CD4-positive, alpha-beta memory T cell (primary cell): ENCODE measurements at regions not wholly inside any gene's neighbourhood (a gene's known extent, or its start where the extent isn't known, plus 50 kb on each side); places are given as distances from the start of the nearest gene placed in this dataset.

ENCODE experiments used
- CTCF ChIA-PET: fragments of 350-600 bp; sonication (Branson Sonifier 250); formaldehyde crosslinking; loops from one replicate; lab custom pipeline; 2021; ENCODE audit warnings: inconsistent platforms; ENCODE audit not compliant: partially characterized antibody; lab: Charles Lee
- POLR2A ChIA-PET: fragments of 350-600 bp; sonication (Branson Sonifier 250); formaldehyde crosslinking; loops from one replicate; lab custom pipeline; 2021; ENCODE audit not compliant: partially characterized antibody; lab: Charles Lee
- DNase-seq, 5 donors: peaks; one replicate each; pipeline versions ENCODE4 v3.0.0 to v3.0.0-alpha.2; 2020 to 2022; ENCODE audit warnings: mixed read lengths in 1 of 5
- H3K27ac ChIP-seq: one replicate; pipeline ENCODE4 v1.7.0; 2013; ENCODE audit warnings: low read depth, low read length
- H3K27me3 ChIP-seq: 2 replicates; pipeline ENCODE4 v1.7.0; 2013; ENCODE audit warnings: mild to moderate bottlenecking, low read length, moderate library complexity; ENCODE audit not compliant: insufficient read depth
- H3K36me3 ChIP-seq: 2 replicates; pipeline ENCODE4 v1.7.0; 2013; ENCODE audit warnings: mild to moderate bottlenecking, low read length, moderate library complexity; ENCODE audit not compliant: insufficient read depth
- H3K4me1 ChIP-seq: 2 replicates; pipeline ENCODE4 v1.7.0; 2013; ENCODE audit warnings: mild to moderate bottlenecking, low read length, moderate library complexity; ENCODE audit not compliant: insufficient read depth
- H3K4me3 ChIP-seq, 2 donors: one replicate each; pipeline ENCODE4 v1.7.0; 2013; ENCODE audit warnings: low read length in 2 of 2, mild to moderate bottlenecking in 1 of 2
- H3K9me3 ChIP-seq, 2 donors: one replicate each; pipeline ENCODE4 v1.7.0; 2013; ENCODE audit warnings: low read length in 2 of 2, control low read depth in 1 of 2; ENCODE audit not compliant: control insufficient read depth in 1 of 2
- H3K27ac Mint-ChIP-seq, 7 donors: one replicate each; pipeline ENCODE4 v1.8.0; 2020 to 2021; ENCODE audit warnings: mixed read lengths in 7 of 7, mild to moderate bottlenecking in 6 of 7, inconsistent platforms in 3 of 7, moderate library complexity in 3 of 7
- H3K27me3 Mint-ChIP-seq, 2 donors: one replicate each; pipeline ENCODE4 v1.8.0; 2020 to 2021; ENCODE audit warnings: mixed read lengths in 2 of 2
- H3K36me3 Mint-ChIP-seq, 2 donors: one replicate each; pipeline ENCODE4 v1.8.0; 2020 to 2021; ENCODE audit warnings: mixed read lengths in 2 of 2, inconsistent platforms in 1 of 2, mild to moderate bottlenecking in 1 of 2
- H3K4me1 Mint-ChIP-seq, 4 donors: one replicate each; pipeline ENCODE4 v1.8.0; 2020 to 2021; ENCODE audit warnings: mixed read lengths in 4 of 4, mild to moderate bottlenecking in 1 of 4
- H3K4me3 Mint-ChIP-seq, 8 donors: one replicate each; pipeline ENCODE4 v1.8.0; 2020 to 2021; ENCODE audit warnings: mixed read lengths in 8 of 8, mild to moderate bottlenecking in 7 of 8, moderate library complexity in 6 of 8, inconsistent platforms in 3 of 8
- H3K9me3 Mint-ChIP-seq, 8 donors: one replicate each; pipeline ENCODE4 v1.8.0; 2020 to 2021; ENCODE audit warnings: mixed read lengths in 8 of 8, mild to moderate bottlenecking in 5 of 8, inconsistent platforms in 3 of 8, moderate library complexity in 1 of 8
- intact Hi-C: fragments of 100-400 bp; cut with micrococcal nuclease; formaldehyde crosslinking; loops from one replicate; pipeline ENCODE4 v1.15.1; 2023

- no peaks in the 10 kb centered on the region for H3K4me1 ChIP-seq
- peaks cover 0 to 6% (median 0%) of the 10 kb centered on the region in 8 donors for H3K9me3 Mint-ChIP-seq
- no peak for DNase-seq
- intact Hi-C loops, result no loop called here
- no peaks in the 10 kb centered on the region for H3K36me3 Mint-ChIP-seq
- no peak overlapping the region for H3K27ac ChIP-seq
- H3K4me3 Mint-ChIP-seq, result no peak overlapping the region
- H3K27me3 ChIP-seq, result no peaks in the 10 kb centered on the region
- POLR2A ChIA-PET, result no interaction called here
- H3K9me3 ChIP-seq, result no peaks in the 10 kb centered on the region
- H3K4me3 ChIP-seq, result no peak overlapping the region
- no peaks in the 10 kb centered on the region for H3K27me3 Mint-ChIP-seq
- no peaks in the 10 kb centered on the region for H3K36me3 ChIP-seq
- CTCF ChIA-PET, result no interaction called here
- H3K4me1 Mint-ChIP-seq, result no peaks in the 10 kb centered on the region
- no peak overlapping the region for H3K27ac Mint-ChIP-seq
Observed at GRCh38 chr2:16197504-16198147, 257.3 kb downstream of the MYCN start.

GRCh38 chr2:16196687-16197503, 256.5 kb downstream of the MYCN start:
- ChIA-PET POLR2A (no interaction called here), CTCF (no interaction called here)
- no peaks in the 10 kb centered on the region for H3K4me1 ChIP-seq
- H3K4me1 Mint-ChIP-seq, result no peaks in the 10 kb centered on the region
- H3K36me3 ChIP-seq, result no peaks in the 10 kb centered on the region
- peaks cover 0 to 6% (median 0%) of the 10 kb centered on the region in 8 donors for H3K9me3 Mint-ChIP-seq
- H3K27ac ChIP-seq, result no peak overlapping the region
- H3K27me3 ChIP-seq, result no peaks in the 10 kb centered on the region
- intact Hi-C loops, result no loop called here
- no peaks in the 10 kb centered on the region for H3K27me3 Mint-ChIP-seq
- H3K4me3 Mint-ChIP-seq, result no peak overlapping the region
- no peak overlapping the region for H3K27ac Mint-ChIP-seq
- DNase-seq, result no peak
- H3K4me3 ChIP-seq, result no peak overlapping the region
- H3K9me3 ChIP-seq, result no peaks in the 10 kb centered on the region
- no peaks in the 10 kb centered on the region for H3K36me3 Mint-ChIP-seq

- Histone ChIP-seq H3K36me3 (no peaks in the 10 kb centered on the region), H3K4me3 (no peak overlapping the region), H3K27ac (no peak overlapping the region), H3K9me3 (no peaks in the 10 kb centered on the region), H3K27me3 (no peaks in the 10 kb centered on the region), H3K4me1 (no peaks in the 10 kb centered on the region)
- no peaks in the 10 kb centered on the region for H3K4me1 Mint-ChIP-seq
- ChIA-PET POLR2A (no interaction called here), CTCF (no interaction called here)
- H3K27me3 Mint-ChIP-seq, result no peaks in the 10 kb centered on the region
- H3K9me3 Mint-ChIP-seq, result peaks cover 0 to 2% (median 0%) of the 10 kb centered on the region in 8 donors
- intact Hi-C loops, result no loop called here
- H3K36me3 Mint-ChIP-seq, result no peaks in the 10 kb centered on the region
- H3K4me3 Mint-ChIP-seq, result no peak overlapping the region
- H3K27ac Mint-ChIP-seq, result no peak overlapping the region
- DNase-seq, result no peak
Observed at GRCh38 chr2:16195681-16196070, 255.3 kb downstream of the MYCN start.

- H3K27ac Mint-ChIP-seq, result no peak overlapping the region
- no peaks in the 10 kb centered on the region for H3K4me1 Mint-ChIP-seq
- intact Hi-C loops, result no loop called here
- no peaks in the 10 kb centered on the region for H3K36me3 Mint-ChIP-seq
- H3K9me3 Mint-ChIP-seq, result peaks cover 0 to 2% (median 0%) of the 10 kb centered on the region in 8 donors
- Histone ChIP-seq H3K27me3 (no peaks in the 10 kb centered on the region), H3K4me1 (no peaks in the 10 kb centered on the region), H3K4me3 (no peak overlapping the region), H3K36me3 (no peaks in the 10 kb centered on the region), H3K27ac (no peak overlapping the region), H3K9me3 (no peaks in the 10 kb centered on the region)
- no peak for DNase-seq
- no peaks in the 10 kb centered on the region for H3K27me3 Mint-ChIP-seq
- CTCF ChIA-PET, result no interaction called here
- H3K4me3 Mint-ChIP-seq, result no peak overlapping the region
- POLR2A ChIA-PET, result no interaction called here
Observed at GRCh38 chr2:16194931-16195680, 254.8 kb downstream of the MYCN start.

GRCh38 chr2:16194530-16194929, 254.2 kb downstream of the MYCN start:
- no peak for DNase-seq
- intact Hi-C loops, result no loop called here
- Histone ChIP-seq H3K4me3 (no peak overlapping the region), H3K9me3 (no peaks in the 10 kb centered on the region), H3K4me1 (no peaks in the 10 kb centered on the region), H3K27ac (no peak overlapping the region), H3K36me3 (no peaks in the 10 kb centered on the region), H3K27me3 (no peaks in the 10 kb centered on the region)
- CTCF ChIA-PET, result no interaction called here
- no peak overlapping the region for H3K4me3 Mint-ChIP-seq
- POLR2A ChIA-PET, result no interaction called here
- H3K27me3 Mint-ChIP-seq, result peaks cover 0 to 3% of the 10 kb centered on the region in 2 donors
- H3K36me3 Mint-ChIP-seq, result no peaks in the 10 kb centered on the region
- H3K9me3 Mint-ChIP-seq, result peaks cover 0 to 2% (median 0%) of the 10 kb centered on the region in 8 donors
- no peaks in the 10 kb centered on the region for H3K4me1 Mint-ChIP-seq
- H3K27ac Mint-ChIP-seq, result no peak overlapping the region

DNA sequence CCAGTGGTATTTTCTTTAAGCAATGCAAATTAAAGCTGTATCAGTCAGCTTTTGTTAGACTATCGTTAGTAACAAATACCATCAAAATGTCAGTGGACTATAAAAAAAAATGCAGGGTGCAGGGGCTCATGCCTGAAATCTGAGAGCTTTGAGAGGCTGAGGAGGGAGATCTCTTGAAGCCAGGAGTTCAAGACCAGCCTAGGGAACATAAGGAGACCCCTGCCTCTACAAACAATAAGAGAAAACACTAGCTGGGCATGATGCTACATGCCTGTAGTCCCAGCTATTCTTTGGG, 253.7 kb downstream of the MYCN start:
- DNase-seq, result no peak
- peaks cover 0 to 2% (median 0%) of the 10 kb centered on the region in 8 donors for H3K9me3 Mint-ChIP-seq
- intact Hi-C loops, result no loop called here
- no peak overlapping the region for H3K27ac Mint-ChIP-seq
- Histone ChIP-seq H3K4me1 (no peaks in the 10 kb centered on the region), H3K27ac (no peak overlapping the region), H3K36me3 (no peaks in the 10 kb centered on the region), H3K27me3 (no peaks in the 10 kb centered on the region), H3K4me3 (no peak overlapping the region), H3K9me3 (no peaks in the 10 kb centered on the region)
- ChIA-PET POLR2A (no interaction called here), CTCF (no interaction called here)
- H3K36me3 Mint-ChIP-seq, result no peaks in the 10 kb centered on the region
- no peak overlapping the region for H3K4me3 Mint-ChIP-seq
- H3K27me3 Mint-ChIP-seq, result peaks cover 0 to 3% of the 10 kb centered on the region in 2 donors
- no peaks in the 10 kb centered on the region for H3K4me1 Mint-ChIP-seq

GRCh38 chr2:16192416-16193216, 252.3 kb downstream of the MYCN start:
- Histone ChIP-seq H3K9me3 (no peaks in the 10 kb centered on the region), H3K27me3 (no peaks in the 10 kb centered on the region), H3K27ac (no peak overlapping the region), H3K36me3 (no peaks in the 10 kb centered on the region), H3K4me1 (no peaks in the 10 kb centered on the region), H3K4me3 (no peak overlapping the region)
- Mint-ChIP-seq H3K27me3 (peaks cover 0 to 3% of the 10 kb centered on the region in 2 donors), H3K27ac (no peak overlapping the region), H3K4me1 (no peaks in the 10 kb centered on the region), H3K4me3 (no peak overlapping the region), H3K36me3 (no peaks in the 10 kb centered on the region), H3K9me3 (peaks cover 0 to 2% (median 0%) of the 10 kb centered on the region in 8 donors)
- no peak for DNase-seq
- ChIA-PET CTCF (no interaction called here), POLR2A (no interaction called here)
- intact Hi-C loops, result no loop called here
